CD4-positive, alpha-beta T cell treated with Interleukin-21 for 1 hour (primary cell): ENCODE measurements at regions not wholly inside any gene's neighbourhood (a gene's known extent, or its start where the extent isn't known, plus 50 kb on each side); places are given as distances from the start of the nearest gene placed in this dataset.
"Not testable (repeated sequence)": the region's sequence is repeated elsewhere in the genome, so short reads cannot be mapped to it uniquely, and the experiment has no call there.

Experiments
- DNase-seq: peaks from one replicate; pipeline ENCODE4 v3.0.0-alpha.2; 2020

- no peak for DNase-seq
These were observed 358.1 kb downstream of the SMOC2 start for GRCh38 chr6:168799067-168799466.

- no peak for DNase-seq
These were observed 355.1 kb downstream of the SMOC2 start for GRCh38 chr6:168796106-168796505.

DNA sequence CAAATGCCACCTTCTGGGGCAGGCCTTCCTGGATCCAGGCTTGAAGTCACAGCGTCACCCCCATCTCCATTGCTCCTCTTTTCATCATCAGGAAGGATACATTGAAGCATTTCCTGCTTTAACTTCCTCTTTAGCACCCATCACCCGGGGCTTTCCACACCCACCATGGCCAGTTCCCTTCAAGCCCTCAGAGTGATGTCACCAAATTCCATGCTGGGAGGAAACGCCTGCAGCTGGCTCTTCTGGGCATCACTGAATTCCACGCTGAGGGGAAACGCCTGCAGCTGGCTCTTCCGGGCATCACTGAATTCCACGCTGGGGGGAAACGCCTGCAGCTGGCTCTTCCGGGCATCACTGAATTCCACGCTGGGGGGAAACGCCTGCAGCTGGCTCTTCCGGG, 354.6 kb downstream of the SMOC2 start:
- DNase-seq, result not testable (repeated sequence)

- DNase-seq, result no peak
These were observed 353.5 kb downstream of the SMOC2 start for GRCh38 chr6:168794491-168794890.

DNA sequence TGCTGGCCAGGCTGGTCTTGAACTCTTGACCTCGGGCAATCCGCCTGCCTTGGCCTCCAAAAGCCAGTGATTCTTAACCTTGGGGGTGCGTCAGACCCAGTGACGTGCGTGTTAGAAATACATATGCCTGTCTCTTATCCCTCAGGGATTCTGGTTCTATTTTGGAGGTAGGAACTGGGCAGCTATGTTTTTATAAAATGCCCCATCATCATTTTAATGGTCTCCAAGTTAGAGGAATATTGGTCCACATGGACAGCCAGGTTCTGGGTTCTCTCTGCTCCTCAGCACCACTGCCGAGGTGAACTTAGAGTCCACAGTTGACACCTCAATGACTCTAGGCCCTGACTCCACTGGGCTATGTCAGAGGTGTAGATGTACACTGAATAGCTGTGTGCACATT, 352.7 kb downstream of the SMOC2 start:
- DNase-seq, result no peak

GRCh38 chr6:168791917-168792316, 350.9 kb downstream of the SMOC2 start:
- no peak for DNase-seq

GRCh38 chr6:168789699-168790098, 348.7 kb downstream of the SMOC2 start:
- no peak for DNase-seq

DNA sequence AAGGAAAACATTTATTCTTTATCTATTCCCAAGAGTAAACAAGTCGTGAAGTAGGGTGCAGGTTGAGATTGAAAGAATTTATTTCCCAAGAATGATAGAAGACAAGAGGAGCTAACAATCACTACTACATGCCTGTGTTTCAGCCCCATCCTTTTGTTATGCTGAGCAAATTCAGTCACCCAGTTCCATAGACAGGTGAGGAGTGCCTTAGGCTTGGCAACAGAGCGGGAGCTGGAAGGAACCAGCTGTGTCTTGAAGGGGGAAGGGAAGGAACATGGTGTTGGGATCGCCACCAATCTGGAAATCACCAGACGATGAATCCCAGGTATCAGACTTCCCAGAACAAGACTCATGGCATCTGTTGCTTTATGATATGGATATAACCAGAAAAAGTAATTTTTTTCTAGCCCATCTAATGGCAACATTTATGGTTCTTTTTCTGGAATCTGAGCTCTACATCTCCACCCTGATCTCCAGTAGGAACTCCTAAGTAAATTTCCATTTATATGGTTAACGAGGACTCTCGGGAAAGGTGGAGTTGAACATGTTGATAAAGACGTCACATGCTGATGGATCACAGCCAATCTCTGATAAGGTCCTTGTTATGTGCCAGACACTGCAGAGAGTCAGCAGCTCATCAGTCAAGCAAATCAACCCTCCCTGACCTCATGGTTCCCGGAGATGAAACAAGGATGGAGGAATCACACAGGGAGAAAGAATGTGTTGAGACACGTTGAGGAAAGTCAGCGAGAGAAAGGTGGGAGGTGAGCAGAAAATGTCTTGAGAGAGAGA, 344.9 kb downstream of the SMOC2 start:
- no peak for DNase-seq

- no peak for DNase-seq
These were observed 343.4 kb downstream of the SMOC2 start for GRCh38 chr6:168784426-168784825.

GRCh38 chr6:168783720-168784119, 342.7 kb downstream of the SMOC2 start:
- no peak for DNase-seq

DNA sequence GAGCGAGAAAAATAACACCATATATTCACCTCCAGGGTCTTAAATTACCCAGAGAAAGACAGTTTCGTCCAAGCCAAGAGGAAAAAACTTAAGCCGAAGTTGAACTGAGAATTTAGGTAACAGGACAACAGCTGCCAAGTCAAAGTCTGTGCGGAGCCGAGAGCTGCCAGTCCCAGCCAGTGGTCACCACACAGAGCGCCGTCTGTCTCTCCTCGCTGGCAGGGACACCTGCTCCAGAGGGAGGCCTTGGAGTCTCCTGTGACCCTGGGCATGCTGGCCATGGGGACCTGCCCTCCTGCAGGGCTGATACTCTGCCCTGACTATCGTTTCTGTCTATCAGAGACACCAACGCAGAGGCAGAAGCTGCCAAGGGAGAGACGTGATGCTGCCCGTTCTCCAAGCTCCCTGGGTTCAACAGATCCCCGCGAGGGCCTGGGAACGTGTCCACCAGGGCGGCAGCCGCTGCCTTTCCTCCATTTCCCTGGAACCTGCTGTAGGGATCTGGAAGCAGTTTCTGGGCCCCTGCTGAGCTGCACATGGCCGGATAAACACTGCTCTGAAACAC, 341.3 kb downstream of the SMOC2 start:
- no peak for DNase-seq

GRCh38 chr6:168778201-168778600, 337.2 kb downstream of the SMOC2 start:
- no peak for DNase-seq

- no peak for DNase-seq
These were observed 333.4 kb downstream of the SMOC2 start for GRCh38 chr6:168774381-168774780.

GRCh38 chr6:168773788-168774187, 332.8 kb downstream of the SMOC2 start:
- no peak for DNase-seq

- DNase-seq, result no peak
These were observed 324.8 kb downstream of the SMOC2 start for GRCh38 chr6:168765752-168766151.

DNA sequence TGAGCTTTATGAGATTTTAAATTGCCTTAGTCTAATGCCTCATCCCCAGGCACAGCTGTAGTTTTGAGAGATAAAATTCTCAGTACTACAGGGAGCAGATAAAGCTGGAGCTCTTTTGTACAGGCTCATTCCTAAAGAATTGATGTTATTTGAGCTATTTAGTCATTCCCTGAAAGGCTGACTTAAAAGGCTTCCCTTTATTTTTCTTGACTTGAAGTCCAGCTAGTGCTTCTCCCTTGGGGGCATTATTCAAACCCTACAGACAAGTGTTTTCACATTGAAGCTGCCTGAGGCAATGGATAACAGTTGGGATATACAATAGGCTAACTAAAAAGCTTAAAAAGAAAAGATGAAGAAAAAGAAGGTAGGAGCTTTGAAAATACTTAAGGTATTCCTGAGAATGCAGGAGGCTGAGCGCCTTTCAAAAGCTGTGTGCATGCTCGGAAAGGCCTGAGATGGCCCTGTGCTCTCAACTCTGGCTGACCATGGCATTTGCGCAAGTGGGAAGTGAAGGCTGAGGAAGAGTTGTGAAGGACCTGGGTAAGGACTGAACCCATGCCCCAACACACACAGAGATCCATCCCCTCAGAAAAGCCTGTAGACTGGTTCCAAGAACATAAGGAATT, 315.1 kb downstream of the SMOC2 start:
- no peak for DNase-seq

DNA sequence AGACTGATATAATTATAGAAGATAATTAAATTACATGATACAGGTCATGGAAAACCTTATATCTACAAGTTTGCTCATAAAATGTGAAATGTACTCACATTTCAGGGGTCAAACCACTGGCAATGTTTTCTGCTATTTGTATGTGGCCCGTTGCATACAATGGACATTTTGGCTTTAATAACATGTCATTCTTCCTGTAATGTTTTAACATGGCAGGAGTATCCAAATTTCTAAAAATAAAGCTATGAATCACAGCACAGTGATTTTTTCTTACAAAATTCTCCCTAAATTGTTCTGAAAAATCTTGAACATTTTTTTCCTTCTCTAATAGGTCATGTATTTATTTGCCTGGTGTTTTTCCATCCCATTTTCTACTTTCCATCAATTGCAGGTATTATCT, 305.7 kb downstream of the SMOC2 start:
- DNase-seq, result no peak

- DNase-seq, result no peak
These were observed 305.0 kb downstream of the SMOC2 start for GRCh38 chr6:168746013-168746412.

DNA sequence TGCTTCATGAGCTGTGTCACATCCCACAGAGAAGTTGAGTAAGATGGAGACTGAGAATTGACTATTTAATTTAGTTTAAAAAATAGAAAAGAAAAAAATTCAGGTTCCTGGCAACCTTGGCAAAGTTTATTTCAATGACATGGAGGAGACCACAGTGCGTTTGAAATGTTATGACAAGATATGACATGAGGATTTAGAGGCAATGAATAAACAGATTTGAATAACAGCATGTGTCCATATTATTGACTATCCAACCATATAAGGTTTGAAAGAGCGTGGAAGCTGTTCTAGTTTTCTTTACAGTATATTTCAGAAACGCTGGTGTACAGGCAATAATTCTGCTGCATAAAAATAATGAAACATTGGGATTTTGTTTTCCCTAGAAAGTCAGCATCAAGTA, 303.9 kb downstream of the SMOC2 start:
- DNase-seq, result no peak

DNA sequence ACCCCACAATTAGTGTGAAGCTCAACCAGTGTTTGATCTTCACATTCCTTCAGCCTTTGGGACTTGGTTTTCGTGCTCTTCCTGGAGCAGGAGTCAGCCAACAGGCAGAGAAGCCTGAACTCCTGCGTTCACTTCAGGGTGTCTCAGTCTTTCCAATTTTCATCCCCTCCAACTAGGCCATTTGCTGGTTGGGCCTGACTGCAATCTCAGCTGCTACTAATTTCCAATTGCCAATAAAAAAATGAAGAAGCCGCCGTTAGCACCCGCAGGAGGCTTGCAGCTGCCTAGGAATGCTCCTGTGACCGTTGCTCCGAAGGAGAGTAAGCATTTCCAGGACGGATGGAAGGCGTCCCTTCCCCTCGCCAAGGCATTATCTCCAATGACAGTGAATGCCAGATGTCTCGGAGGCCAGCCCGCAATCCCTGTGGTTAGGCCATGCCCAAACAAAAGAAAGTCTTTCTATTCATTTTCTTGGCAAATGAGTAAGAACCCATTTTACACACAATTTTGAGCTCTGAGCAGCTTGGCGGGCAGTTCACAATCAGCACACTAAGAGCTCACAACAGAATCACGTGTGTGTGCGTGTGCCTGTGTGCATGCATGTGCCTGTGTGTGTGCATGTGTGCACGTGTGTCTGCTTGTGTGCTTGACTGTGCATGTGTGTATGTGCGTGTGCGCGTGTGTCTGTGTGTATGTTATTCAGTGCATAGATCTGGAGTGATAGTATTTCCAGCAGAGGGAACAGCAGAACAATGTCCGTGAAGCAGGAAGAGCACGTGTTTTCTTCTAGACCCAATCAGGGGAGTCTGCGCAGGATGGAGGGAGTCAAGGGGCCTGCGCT, 301.2 kb downstream of the SMOC2 start:
- DNase-seq, result no peak

DNA sequence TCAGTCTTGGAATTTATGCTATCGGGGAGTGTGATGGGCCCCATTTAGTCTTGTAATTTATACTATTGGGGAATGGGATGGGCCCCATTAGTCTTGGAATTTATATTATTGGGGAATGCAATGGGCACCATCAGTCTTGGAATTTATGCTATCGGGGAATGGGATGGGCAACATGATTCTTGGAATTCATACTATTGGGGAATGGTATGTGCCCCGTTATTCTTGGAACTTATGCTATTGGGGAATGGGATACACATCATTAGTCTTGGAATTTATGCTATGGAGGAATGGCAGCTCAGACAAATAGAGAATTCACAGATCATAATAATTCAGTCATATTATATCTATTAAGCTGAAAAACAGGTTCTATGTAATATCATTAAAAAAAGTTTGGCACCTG, 300.3 kb downstream of the SMOC2 start:
- no peak for DNase-seq

- DNase-seq, result no peak
These were observed 298.4 kb downstream of the SMOC2 start for GRCh38 chr6:168739381-168739780.

GRCh38 chr6:168737481-168737880, 296.5 kb downstream of the SMOC2 start:
- no peak for DNase-seq
